ENCODE measurements at regions not wholly inside any gene's neighbourhood (a gene's known extent, or its start where the extent isn't known, plus 50 kb on each side); places are given as distances from the start of the nearest gene placed in this dataset.

DNA sequence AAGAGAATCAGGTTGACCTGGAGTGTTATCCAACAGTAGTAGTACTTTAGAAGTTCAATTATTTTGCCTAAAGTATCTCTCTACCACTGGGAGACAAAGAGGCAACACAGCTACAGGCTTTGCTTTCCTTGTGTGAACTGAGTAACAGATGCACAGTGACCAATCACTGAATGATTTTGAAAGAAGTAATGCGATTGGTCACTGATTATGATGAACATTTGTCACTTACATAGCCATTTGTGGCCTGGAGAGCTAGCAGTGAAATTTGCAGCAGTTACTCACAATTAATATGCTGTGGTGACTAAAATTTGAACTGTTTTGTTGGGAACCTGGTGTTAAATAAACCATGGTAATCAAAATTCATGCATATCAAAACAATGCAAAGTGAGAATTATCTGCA, 508.7 kb upstream of the DIPK2B start:
- no peak overlapping the region for H3K4me2 ChIP-seq (ENCODE audit: insufficient read depth, insufficient read length, low read length)
- Mint-ChIP-seq H3K4me1 (no peaks in the 10 kb centered on the region), H3K4me3 (no peak overlapping the region), H3K27ac (no peak overlapping the region), H3K27me3 (ENCODE audit: low read depth) (no peaks in the 10 kb centered on the region; the same call in none of the 2 replicates), H3K36me3 (ENCODE audit: insufficient read depth in 1 of 3, low read depth in 3 of 3) (peaks cover 0 to 7% (median 0%) of the 10 kb centered on the region in 3 experiments; a peak in 2 of 7 replicates), H3K9me3 (peaks cover 65 to 67% of the 10 kb centered on the region in 2 experiments)
- H3K18ac ChIP-seq (ENCODE audit: insufficient read length, low read depth, low read length) = no peak overlapping the region
- H3K56ac ChIP-seq (ENCODE audit: insufficient read length, low read depth, low read length) = no peak overlapping the region
- DNase-seq = no peak
- H4K8ac ChIP-seq (replicated peaks; ENCODE audit: insufficient read length, low read depth, low read length) = no peak overlapping the region
- no peaks in the 10 kb centered on the region for H3K9me3 ChIP-seq (ENCODE audit: control insufficient read depth, low read depth, low read length)
- H3K27me3 ChIP-seq (ENCODE audit: insufficient read depth, low read length) = no peaks in the 10 kb centered on the region
- no peak overlapping the region for H3K14ac ChIP-seq (ENCODE audit: insufficient read depth, low read length)
- H3K23me2 ChIP-seq (ENCODE audit: insufficient read length, low read depth, low read length, poor library complexity, severe bottlenecking) = no peaks in the 10 kb centered on the region
- H4K20me1 ChIP-seq (ENCODE audit: control insufficient read depth, insufficient read depth, insufficient read length) = no peaks in the 10 kb centered on the region
- H3K9ac ChIP-seq (ENCODE audit: extremely low read depth, insufficient read length, low read length) = no peak overlapping the region
- H2AK5ac ChIP-seq (ENCODE audit: insufficient read length, low read length) = no peak overlapping the region
- H4K91ac ChIP-seq (ENCODE audit: insufficient read length, low read depth, low read length) = no peak overlapping the region
- no peak overlapping the region for H3K23ac ChIP-seq (ENCODE audit: insufficient read length, low read depth, low read length)
- no peak overlapping the region for H2BK12ac ChIP-seq (ENCODE audit: insufficient read length, low read depth, low read length)
- WGBS (ENCODE audit: extremely low coverage, insufficient read length, low lambda C conversion rate) = no CpG with 5 or more reads among the region's 1 CpG
- H3T11ph ChIP-seq (ENCODE audit: low read length) = no peak overlapping the region
- H2BK20ac ChIP-seq (ENCODE audit: low read depth, low read length, poor library complexity, severe bottlenecking) = no peak overlapping the region
- no peak overlapping the region for H2AFZ ChIP-seq (ENCODE audit: low read length)
- H3K79me2 ChIP-seq (ENCODE audit: insufficient read depth, low read length) = no peaks in the 10 kb centered on the region
- H2BK15ac ChIP-seq (ENCODE audit: low read depth, low read length) = no peak overlapping the region
- H3K27ac ChIP-seq (ENCODE audit: insufficient read length, low read depth, low read length) = no peak overlapping the region
- H2BK120ac ChIP-seq (ENCODE audit: low read depth, low read length, poor library complexity, severe bottlenecking) = no peak overlapping the region
- no peaks in the 10 kb centered on the region for H3K4me1 ChIP-seq (ENCODE audit: insufficient read depth, low read length)
- no peak overlapping the region for H4K5ac ChIP-seq (ENCODE audit: insufficient read length, low read depth, low read length)
- H3K4ac ChIP-seq (ENCODE audit: low read depth, low read length) = no peak overlapping the region
- TF ChIP-seq, protein P1, sequence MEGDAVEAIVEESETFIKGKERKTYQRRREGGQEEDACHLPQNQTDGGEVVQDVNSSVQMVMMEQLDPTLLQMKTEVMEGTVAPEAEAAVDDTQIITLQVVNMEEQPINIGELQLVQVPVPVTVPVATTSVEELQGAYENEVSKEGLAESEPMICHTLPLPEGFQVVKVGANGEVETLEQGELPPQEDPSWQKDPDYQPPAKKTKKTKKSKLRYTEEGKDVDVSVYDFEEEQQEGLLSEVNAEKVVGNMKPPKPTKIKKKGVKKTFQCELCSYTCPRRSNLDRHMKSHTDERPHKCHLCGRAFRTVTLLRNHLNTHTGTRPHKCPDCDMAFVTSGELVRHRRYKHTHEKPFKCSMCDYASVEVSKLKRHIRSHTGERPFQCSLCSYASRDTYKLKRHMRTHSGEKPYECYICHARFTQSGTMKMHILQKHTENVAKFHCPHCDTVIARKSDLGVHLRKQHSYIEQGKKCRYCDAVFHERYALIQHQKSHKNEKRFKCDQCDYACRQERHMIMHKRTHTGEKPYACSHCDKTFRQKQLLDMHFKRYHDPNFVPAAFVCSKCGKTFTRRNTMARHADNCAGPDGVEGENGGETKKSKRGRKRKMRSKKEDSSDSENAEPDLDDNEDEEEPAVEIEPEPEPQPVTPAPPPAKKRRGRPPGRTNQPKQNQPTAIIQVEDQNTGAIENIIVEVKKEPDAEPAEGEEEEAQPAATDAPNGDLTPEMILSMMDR (conservative IDR thresholded peaks at IDR 0.05) = no peak
- H2BK5ac ChIP-seq (ENCODE audit: insufficient read length, low read length) = no peak overlapping the region
- no peaks in the 10 kb centered on the region for H3K79me1 ChIP-seq (ENCODE audit: insufficient read depth, low read depth, low read length, poor library complexity, severe bottlenecking)
